Nephron progenitor cell (in vitro differentiated cells): ENCODE measurements at regions not wholly inside any gene's neighbourhood (a gene's known extent, or its start where the extent isn't known, plus 50 kb on each side); places are given as distances from the start of the nearest gene placed in this dataset.

ENCODE experiments used
- DNase-seq: peaks from one replicate; pipeline ENCODE4 v3.0.0; 2021
- H3K27ac Mint-ChIP-seq: 2 replicates; pipeline ENCODE4 v1.8.0; 2021; ENCODE audit warnings: mild to moderate bottlenecking, moderate library complexity, mixed read lengths
- H3K27me3 Mint-ChIP-seq: 2 replicates; pipeline ENCODE4 v1.8.0; 2021; ENCODE audit warnings: mild to moderate bottlenecking, low read depth, mixed read lengths; ENCODE audit not compliant: poor library complexity
- H3K36me3 Mint-ChIP-seq: 2 replicates; pipeline ENCODE4 v1.8.0; 2021; ENCODE audit warnings: low read depth, mixed read lengths
- H3K4me1 Mint-ChIP-seq: 2 replicates; pipeline ENCODE4 v1.8.0; 2021; ENCODE audit warnings: mixed read lengths
- H3K4me3 Mint-ChIP-seq: 2 replicates; pipeline ENCODE4 v1.8.0; 2021; ENCODE audit warnings: mild to moderate bottlenecking, moderate library complexity, mixed read lengths
- H3K9me3 Mint-ChIP-seq: 2 replicates; pipeline ENCODE4 v1.8.0; 2021; ENCODE audit warnings: mild to moderate bottlenecking, moderate library complexity, mixed read lengths
- CTCF ChIP-seq: fragments of 200-600 bp; sonication (generic); IDR thresholded peaks from 2 replicates; pipeline ENCODE4 v1.5.0; 2021; ENCODE audit warnings: antibody characterized with exemption

- Mint-ChIP-seq H3K36me3 (peaks cover 5% of the 10 kb centered on the region), H3K27me3 (peaks cover 29% of the 10 kb centered on the region), H3K4me1 (peaks cover 26% of the 10 kb centered on the region), H3K9me3 (peaks cover 23% of the 10 kb centered on the region), H3K27ac (no peak overlapping the region), H3K4me3 (no peak overlapping the region)
- no peak for TF ChIP-seq CTCF
- no peak for DNase-seq
Measured at GRCh38 chr21:45338311-45339017, 50.8 kb upstream of the POFUT2 start.

GRCh38 chr21:45339421-45340402, 52.0 kb upstream of the POFUT2 start:
- no peak for DNase-seq

GRCh38 chr21:45340515-45340914, 52.8 kb upstream of the POFUT2 start:
- no peak for TF ChIP-seq CTCF
- peaks cover 29% of the 10 kb centered on the region for H3K27me3 Mint-ChIP-seq
- no peak overlapping the region for H3K4me3 Mint-ChIP-seq
- peaks cover 35% of the 10 kb centered on the region for H3K9me3 Mint-ChIP-seq
- no peak for DNase-seq
- peaks cover 10% of the 10 kb centered on the region for H3K36me3 Mint-ChIP-seq
- H3K4me1 Mint-ChIP-seq: peaks cover 12% of the 10 kb centered on the region
- H3K27ac Mint-ChIP-seq: no peak overlapping the region

More at GRCh38 chr21:45339421-45340402, 52.0 kb upstream of the POFUT2 start:
- H3K4me3 Mint-ChIP-seq: no peak overlapping the region
- H3K27me3 Mint-ChIP-seq: peaks cover 27% of the 10 kb centered on the region
- H3K4me1 Mint-ChIP-seq: peaks cover 13% of the 10 kb centered on the region
- no peak for TF ChIP-seq CTCF
- H3K9me3 Mint-ChIP-seq: peaks cover 31% of the 10 kb centered on the region
- H3K27ac Mint-ChIP-seq: no peak overlapping the region
- H3K36me3 Mint-ChIP-seq: peaks cover 6% of the 10 kb centered on the region

- DNase-seq: no peak
- no peak overlapping the region for H3K27ac Mint-ChIP-seq
- peaks cover 35% of the 10 kb centered on the region for H3K9me3 Mint-ChIP-seq
- H3K36me3 Mint-ChIP-seq: peaks cover 10% of the 10 kb centered on the region
- no peak for TF ChIP-seq CTCF
- H3K4me1 Mint-ChIP-seq: peaks cover 12% of the 10 kb centered on the region
- peaks cover 25% of the 10 kb centered on the region for H3K27me3 Mint-ChIP-seq
- no peak overlapping the region for H3K4me3 Mint-ChIP-seq
Measured at GRCh38 chr21:45341261-45341660, 53.6 kb upstream of the POFUT2 start.

GRCh38 chr21:45341779-45342178, 54.1 kb upstream of the POFUT2 start:
- peaks cover 38% of the 10 kb centered on the region for H3K9me3 Mint-ChIP-seq
- H3K36me3 Mint-ChIP-seq: peaks cover 10% of the 10 kb centered on the region
- H3K27ac Mint-ChIP-seq: no peak overlapping the region
- no peak overlapping the region for H3K4me3 Mint-ChIP-seq
- H3K4me1 Mint-ChIP-seq: peaks cover 7% of the 10 kb centered on the region
- H3K27me3 Mint-ChIP-seq: peaks cover 25% of the 10 kb centered on the region
- DNase-seq: no peak
- no peak for TF ChIP-seq CTCF
